ENCODE measurements at regions not wholly inside any gene's neighbourhood (a gene's known extent, or its start where the extent isn't known, plus 50 kb on each side); places are given as distances from the start of the nearest gene placed in this dataset.

- DNase-seq (ENCODE audit: low spot score): no peak
- in situ Hi-C loops (cut with HindIII; ENCODE audit: low sequenced_read_pairs): no loop called here
Measured at GRCh38 chr20:17844549-17845298, 123.9 kb downstream of the SNX5 start.

DNA sequence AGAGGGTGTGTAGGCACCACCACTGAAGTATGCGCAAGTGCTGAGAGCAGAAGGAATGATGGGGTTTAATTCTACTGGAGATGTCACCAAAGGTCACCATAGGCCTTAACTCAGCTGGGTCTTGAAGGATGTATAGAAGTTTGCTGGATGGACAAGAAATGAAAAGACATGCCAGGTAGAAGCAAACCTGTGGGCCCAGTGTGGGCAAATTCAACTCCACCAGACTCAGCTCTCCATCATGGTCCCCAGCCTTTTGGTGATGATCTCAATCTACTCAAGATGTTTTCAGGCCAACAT lies 124.5 kb downstream of the SNX5 start:
- in situ Hi-C loops (cut with HindIII; ENCODE audit: low sequenced_read_pairs): no loop called here
- no peak for DNase-seq (ENCODE audit: low spot score)

- DNase-seq (ENCODE audit: low spot score): no peak
- in situ Hi-C loops (cut with HindIII; ENCODE audit: low sequenced_read_pairs): no loop called here
Measured at GRCh38 chr20:17843246-17844132, 125.1 kb downstream of the SNX5 start.

- DNase-seq (ENCODE audit: low spot score): no peak
- in situ Hi-C loops (cut with HindIII; ENCODE audit: low sequenced_read_pairs): no loop called here
Measured at GRCh38 chr20:17841751-17842215, 126.8 kb downstream of the SNX5 start.

- in situ Hi-C loops (cut with HindIII; ENCODE audit: low sequenced_read_pairs): no loop called here
- no peak for DNase-seq (ENCODE audit: low spot score)
Measured at GRCh38 chr20:17840423-17840822, 128.2 kb downstream of the SNX5 start.

DNA sequence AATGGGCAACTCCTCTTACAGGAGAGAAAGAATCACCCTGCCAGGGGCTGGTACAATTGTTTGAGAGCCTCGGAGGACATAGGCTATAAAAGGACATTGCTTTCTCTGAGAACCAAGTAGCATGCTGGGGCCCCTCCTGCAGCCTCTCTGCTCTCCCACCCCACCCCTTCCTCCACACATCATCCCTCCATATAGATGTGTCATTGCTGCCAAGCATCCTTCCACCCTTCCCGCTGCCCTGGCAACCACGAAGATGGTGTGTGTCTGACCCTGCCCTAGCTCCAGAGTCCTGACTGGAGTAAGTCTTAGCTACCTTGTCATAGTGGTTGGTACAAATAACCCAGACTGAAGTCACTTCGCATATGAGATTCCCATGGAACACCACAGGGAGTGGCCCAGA lies 129.7 kb downstream of the SNX5 start:
- no peak for DNase-seq (ENCODE audit: low spot score)
- in situ Hi-C loops (cut with HindIII; ENCODE audit: low sequenced_read_pairs): no loop called here

- no peak for DNase-seq (ENCODE audit: low spot score)
- in situ Hi-C loops (cut with HindIII; ENCODE audit: low sequenced_read_pairs): no loop called here
Measured at GRCh38 chr20:17837179-17837578, 131.4 kb downstream of the SNX5 start.

DNA sequence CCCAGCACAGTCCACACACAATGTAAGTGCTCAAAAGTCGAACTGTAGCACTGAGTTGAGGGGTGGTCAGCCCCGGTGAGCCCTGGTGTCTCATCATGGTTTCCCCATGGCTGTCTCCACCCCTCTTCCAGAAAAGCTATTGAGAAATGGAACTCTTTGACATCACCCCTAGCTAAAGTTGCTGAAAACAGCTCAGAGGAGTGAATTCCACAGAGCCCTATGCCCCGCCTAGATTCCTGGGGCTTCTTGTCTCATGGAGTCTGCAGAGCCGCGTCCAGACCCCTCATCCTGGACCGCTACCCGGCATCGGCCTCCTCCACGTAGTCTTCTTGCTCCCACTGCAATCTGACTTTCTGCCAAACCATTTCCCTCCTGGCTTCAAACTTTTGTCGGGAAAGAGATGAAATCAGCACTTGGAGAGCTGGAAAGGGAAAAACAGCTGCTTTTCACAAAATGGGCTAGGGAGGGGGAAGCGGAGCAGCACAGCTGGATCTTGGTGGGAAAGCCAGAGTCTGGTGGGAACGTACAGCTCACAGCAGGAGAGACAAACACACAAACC lies 132.2 kb downstream of the SNX5 start:
- in situ Hi-C loops (cut with HindIII; ENCODE audit: low sequenced_read_pairs): no loop called here
- DNase-seq (ENCODE audit: low spot score): no peak

- in situ Hi-C loops (cut with HindIII; ENCODE audit: low sequenced_read_pairs): no loop called here
- DNase-seq (ENCODE audit: low spot score): no peak
Measured at GRCh38 chr20:17835934-17836300, 132.7 kb downstream of the SNX5 start.

DNA sequence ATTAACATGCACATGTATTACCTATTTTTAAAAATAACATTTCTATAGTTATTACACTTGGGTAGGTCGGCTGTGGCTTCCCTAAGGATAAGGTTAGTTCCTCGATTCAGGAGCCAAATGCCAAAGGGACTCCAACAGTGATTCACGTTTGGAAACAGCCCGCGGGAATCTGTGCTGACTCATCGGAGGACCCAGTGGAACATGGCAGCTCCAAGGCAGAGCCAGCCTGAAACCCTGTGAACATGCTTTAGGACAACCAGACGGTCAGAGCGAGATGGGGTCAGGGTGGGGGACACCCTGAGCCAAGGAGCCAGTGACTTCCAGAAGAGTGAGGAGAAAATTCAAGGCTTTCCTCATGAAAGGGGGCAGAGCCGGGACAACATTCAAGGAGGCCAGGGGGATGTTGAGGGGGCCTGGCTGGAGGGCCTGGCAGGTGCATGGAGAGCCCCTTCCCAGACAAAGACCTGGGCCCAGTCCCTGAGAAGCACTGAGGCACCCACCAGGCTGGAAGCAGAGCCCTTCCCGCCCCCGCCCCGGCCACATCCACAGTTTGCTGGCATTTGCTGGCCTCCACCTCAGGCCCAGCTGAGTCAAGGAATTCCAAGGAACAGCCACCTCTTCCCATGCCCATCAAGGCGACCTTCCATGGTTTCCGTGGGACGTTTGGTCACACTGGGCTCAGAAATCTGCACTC lies 133.2 kb downstream of the SNX5 start:
- in situ Hi-C loops (cut with HindIII; ENCODE audit: low sequenced_read_pairs): no loop called here
- DNase-seq (ENCODE audit: low spot score): peak; percentile 42

DNA sequence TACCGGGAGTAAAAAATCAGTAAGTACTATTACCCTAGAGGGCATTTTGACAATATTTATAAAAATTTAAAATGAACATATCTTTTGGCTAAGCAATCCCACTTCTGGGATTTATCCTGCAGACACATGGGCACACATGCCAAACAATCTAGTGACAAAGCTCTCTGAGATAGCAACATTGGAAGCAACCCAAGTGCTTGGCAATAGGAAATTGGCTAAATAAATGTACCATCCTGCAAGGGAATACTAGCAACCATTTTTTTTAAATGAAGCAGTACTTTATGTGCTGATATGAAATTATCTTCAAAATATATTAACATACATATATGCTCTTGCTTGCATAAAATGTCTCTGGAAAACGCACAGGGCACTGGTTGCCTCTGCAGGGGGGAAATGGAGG lies 133.8 kb downstream of the SNX5 start:
- in situ Hi-C loops (cut with HindIII; ENCODE audit: low sequenced_read_pairs): no loop called here
- DNase-seq (ENCODE audit: low spot score): peak; percentile 79

DNA sequence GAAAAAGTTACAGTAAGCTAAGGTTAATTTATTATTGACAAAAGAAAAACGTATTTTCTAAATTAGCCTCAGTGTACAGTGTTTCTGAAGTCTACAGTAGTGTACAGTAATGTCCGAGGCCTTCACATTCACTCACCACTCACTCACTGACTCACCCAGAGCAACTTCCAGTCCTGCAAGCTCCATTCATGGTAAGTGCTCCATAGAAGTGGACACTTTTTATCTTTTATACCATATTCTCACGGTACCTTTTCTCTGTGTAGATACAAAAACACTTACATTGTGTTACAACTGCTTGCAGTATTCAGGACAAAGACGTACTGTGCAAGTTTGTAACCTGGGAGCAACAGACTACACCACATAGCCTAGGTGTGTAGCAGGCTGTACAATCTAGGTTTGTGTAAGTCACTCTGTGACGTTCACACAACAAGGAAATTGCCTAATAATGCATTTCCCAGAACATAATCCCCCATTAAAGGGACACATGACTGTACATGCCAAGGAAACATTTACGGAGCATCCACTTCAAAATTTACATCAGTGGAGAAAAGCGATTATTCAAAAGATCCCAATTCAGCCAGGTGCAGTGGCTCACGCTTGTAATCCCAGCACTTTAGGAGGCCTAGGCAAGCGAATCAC lies 133.4 kb downstream of the BANF2 start:
- DNase-seq (ENCODE audit: low spot score): no peak
- in situ Hi-C loops (cut with HindIII; ENCODE audit: low sequenced_read_pairs): no loop called here

GRCh38 chr20:17832236-17832915 lies 132.6 kb downstream of the BANF2 start:
- in situ Hi-C loops (cut with HindIII; ENCODE audit: low sequenced_read_pairs): no loop called here
- DNase-seq (ENCODE audit: low spot score): no peak

DNA sequence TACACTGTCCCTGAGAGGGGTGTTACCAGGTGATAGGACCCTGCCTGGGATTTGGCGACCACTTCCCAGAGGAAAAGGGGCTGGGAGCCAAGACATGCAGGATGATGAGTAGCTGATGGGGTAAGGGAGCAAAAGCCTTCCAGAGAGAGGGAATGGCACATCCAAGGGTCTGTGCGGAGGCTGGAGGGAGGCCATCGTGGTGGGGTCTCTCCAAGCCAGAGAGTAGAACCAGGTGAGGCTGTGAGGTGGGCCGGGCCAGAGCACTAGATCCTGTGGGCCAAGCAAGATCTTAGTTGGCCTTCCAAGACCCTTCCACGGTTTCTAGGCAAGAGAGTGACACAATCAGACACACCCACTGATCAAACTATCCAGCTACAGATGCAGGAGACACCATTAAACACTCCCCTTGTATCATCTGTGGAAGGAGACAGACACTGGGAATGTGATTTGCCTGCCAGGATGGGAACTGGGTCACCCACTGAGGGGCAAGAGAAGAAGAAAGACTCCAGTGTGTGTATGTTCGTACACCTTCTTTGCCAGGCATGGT lies 128.9 kb downstream of the BANF2 start:
- no peak for DNase-seq (ENCODE audit: low spot score)
- in situ Hi-C loops (cut with HindIII; ENCODE audit: low sequenced_read_pairs): no loop called here

GRCh38 chr20:17827759-17828559 lies 128.2 kb downstream of the BANF2 start:
- in situ Hi-C loops (cut with HindIII; ENCODE audit: low sequenced_read_pairs): no loop called here
- DNase-seq (ENCODE audit: low spot score): no peak

DNA sequence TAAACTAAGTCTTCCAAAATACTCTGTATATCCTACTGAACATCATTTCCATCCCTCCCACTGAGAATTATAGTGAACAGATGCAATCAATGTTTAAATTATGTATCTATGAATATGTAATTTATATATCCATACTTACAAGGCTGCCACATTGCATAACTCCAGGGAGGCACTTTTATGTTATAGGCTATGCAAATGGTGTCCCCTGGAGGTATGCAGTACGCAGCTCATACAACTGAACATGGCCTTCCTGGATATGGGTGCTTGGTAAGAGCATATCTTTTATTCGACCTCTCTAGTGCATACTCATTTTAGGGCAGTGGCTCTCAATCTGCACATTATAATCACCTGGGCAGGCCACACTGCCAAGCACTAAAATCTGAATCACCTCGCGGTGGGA lies 127.3 kb downstream of the BANF2 start:
- no peak for DNase-seq (ENCODE audit: low spot score)
- in situ Hi-C loops (cut with HindIII; ENCODE audit: low sequenced_read_pairs): no loop called here

- in situ Hi-C loops (cut with HindIII; ENCODE audit: low sequenced_read_pairs): no loop called here
- DNase-seq (ENCODE audit: low spot score): no peak
Measured at GRCh38 chr20:17825960-17826843, 126.4 kb downstream of the BANF2 start.

Measured in G401 (cell line).